ENCODE measurements at regions not wholly inside any gene's neighbourhood (a gene's known extent, or its start where the extent isn't known, plus 50 kb on each side); places are given as distances from the start of the nearest gene placed in this dataset.
A peak's percentile ranks its signal among the peaks of the same experiment; 100 is the strongest.
"Not testable (repeated sequence)": the region's sequence is repeated elsewhere in the genome, so short reads cannot be mapped to it uniquely, and the experiment has no call there.

DNA sequence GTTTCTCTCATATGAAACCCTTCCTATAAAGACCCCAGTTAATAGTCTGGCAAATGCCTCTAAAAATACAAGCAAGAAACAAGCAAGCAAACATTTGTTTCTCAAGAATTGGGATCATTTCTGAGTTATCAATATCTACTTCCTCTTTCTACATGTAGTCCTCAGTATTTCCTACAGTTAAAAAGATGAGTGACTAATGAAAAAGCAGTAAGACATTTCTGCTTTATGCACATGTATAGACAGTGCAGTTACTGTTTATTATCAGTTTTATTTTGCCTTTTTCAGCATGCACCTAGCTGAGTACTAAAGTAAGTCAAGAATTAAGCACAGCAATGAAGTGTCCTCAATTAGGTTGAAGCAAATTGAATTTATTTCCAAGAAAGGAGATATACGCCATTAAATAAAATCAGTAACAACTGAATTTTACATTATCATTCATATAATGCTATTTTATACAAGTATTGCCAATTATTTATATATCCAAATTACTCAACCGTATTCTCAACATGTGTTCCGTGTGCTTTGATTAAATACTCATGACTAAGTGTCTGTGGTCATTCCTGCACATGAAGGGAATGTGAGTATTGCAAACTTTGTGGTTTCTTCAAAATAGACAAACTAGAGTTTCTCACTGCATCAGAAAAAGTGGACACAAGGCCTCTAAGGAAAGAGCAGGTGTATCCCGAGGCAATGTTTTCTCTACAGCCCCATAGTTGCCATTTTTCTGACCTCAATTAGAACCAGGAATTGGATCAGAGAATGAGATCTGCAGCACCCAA is 159.3 kb upstream of the MARCKS start:
- no peak for DNase-seq

- no peak for DNase-seq
These were observed 157.9 kb upstream of the MARCKS start for GRCh38 chr6:113699239-113699638.

- DNase-seq = no peak
These were observed 155.4 kb upstream of the MARCKS start for GRCh38 chr6:113701552-113702254.

- DNase-seq = peak; percentile 28
These were observed 150.0 kb upstream of the MARCKS start for GRCh38 chr6:113707194-113707593.

GRCh38 chr6:113709936-113710509 is 147.1 kb upstream of the MARCKS start:
- DNase-seq = no peak

- DNase-seq = no peak
These were observed 143.5 kb upstream of the MARCKS start for GRCh38 chr6:113713665-113714064.

- DNase-seq = no peak
These were observed 138.6 kb upstream of the MARCKS start for GRCh38 chr6:113718588-113718987.

DNA sequence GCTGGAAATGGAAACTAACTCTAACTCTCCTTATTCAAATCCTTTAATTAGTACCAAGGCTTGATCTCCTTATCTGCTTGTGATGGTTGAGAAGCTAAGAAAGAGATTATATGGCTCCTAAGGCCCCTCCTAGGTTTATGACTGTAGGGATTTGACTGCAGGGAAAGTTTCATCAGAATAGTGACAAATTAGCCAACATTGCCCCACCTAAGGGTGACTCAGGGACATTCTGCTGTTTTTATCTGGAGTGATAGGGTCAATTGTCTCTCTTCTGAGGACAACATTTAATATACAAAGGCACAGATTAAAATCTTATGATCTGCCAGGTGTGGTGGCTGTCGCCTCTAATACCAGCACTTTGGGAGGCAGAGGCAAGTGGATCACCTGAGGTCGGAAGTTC is 138.1 kb upstream of the MARCKS start:
- DNase-seq = no peak

DNA sequence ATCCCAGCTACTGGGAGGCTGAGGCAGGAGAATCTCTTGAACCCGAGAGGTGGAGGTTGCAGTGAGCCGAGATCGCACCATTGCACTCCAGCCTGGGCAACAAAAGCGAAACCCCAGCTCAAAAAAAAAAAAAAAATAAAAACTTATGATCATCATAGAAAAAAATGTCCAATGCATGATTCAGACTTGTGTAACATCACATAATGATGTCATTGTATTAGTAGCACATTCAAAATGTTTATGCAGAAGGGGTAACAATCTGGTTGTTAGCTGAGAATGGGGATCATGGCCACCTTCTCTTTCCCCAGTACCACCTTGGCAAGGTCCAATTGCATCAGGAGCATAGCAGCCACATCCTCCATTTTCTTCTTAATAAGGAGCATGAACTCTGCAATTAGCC is 137.6 kb upstream of the MARCKS start:
- no peak for DNase-seq

GRCh38 chr6:113723182-113723581 is 134.0 kb upstream of the MARCKS start:
- DNase-seq = no peak

- not testable (repeated sequence) for DNase-seq
These were observed 132.2 kb upstream of the MARCKS start for GRCh38 chr6:113724927-113725326.

DNA sequence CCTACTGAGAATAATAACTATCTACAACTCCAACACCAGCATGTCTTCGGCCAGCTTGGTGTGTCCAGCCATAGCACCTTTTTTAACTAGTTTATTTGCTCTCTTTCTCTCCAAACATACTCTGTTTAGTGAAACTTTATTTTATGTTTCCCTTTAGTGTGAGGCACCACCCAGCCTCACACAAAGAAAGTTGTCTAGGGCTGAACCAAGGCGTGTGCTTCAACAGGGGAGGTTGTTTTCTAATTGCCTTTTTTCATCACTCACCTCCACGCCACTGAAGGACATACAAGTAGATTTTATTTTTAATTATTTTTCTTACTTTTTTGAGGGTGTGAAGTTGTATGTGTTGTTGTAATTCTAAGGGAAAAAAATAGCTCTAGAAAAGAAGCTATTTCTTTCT is 125.6 kb upstream of the MARCKS start:
- DNase-seq = no peak

GRCh38 chr6:113732384-113732966 is 124.7 kb upstream of the MARCKS start:
- DNase-seq = peak; percentile 96

- peak; percentile 28 for DNase-seq
These were observed 123.8 kb upstream of the MARCKS start for GRCh38 chr6:113733381-113733780.

GRCh38 chr6:113734982-113735381 is 122.2 kb upstream of the MARCKS start:
- DNase-seq = no peak

DNA sequence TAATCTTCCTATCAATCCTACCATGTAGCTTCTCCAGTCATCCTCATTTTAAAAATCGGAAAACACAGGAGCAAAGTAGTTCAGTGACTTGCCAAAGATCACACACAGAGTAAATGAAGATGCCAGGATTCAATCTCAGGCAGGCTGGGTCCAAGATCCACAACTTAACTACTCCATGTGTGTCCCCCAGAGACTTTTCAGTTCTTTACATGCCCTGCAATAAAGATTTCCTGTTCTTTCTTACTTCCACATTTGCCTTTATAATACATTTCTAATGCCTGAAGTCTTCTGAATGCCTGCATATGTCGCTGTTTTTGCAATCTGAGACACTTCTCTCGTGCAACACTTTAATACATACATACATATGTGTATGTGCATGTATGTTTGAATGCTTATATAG is 121.7 kb upstream of the MARCKS start:
- DNase-seq = no peak

GRCh38 chr6:113736978-113737377 is 120.2 kb upstream of the MARCKS start:
- DNase-seq = no peak

DNA sequence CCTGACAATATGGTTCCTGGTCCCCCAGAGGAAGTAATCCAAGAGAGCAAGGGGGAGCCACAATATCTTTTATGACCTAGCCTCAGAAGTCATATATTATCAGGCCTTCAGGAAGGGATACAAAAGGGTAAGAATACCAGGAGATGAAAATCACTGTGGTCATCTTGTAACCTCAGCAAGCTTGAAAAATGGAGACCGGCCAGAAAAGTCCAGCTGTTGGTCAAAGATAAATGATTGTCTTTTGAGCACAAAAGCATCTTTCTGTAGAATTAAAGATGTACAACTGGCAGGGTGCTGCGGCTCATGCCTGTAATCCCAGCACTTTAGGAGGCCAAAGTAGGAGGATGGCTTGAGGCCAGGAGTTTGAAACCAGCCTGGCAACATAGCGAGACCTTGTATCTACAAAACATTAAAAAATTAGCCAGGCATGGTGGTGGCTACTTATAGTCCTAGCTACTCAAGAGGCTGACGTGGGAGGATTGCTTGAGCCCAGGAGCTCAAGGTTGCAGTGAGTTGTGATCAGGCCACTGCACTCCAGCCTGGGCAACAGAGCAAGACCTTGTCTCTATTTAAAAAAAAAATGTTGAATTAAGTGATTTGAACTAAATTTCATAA is 118.0 kb upstream of the MARCKS start:
- DNase-seq = no peak

DNA sequence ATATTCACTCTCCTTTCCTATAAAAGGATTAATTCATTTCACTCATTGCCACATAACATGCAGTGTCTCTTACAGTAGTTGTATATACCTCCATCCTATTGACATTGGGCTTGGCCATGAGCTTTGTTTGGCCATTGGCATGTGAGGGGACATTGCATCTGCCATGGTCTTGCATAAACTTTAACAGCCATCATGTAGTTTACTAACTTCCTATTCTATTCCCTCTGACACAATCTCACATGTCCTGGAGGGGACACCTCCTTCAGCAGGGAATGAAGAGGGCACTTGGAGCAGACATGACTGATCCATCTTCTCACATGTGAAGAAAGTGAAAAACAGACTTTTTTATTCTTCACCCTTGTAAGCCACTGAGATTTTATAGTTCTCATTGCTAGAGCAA is 115.5 kb upstream of the MARCKS start:
- no peak for DNase-seq

- peak; percentile 45 for DNase-seq
These were observed 114.8 kb upstream of the MARCKS start for GRCh38 chr6:113742342-113742741.

GRCh38 chr6:113744861-113745260 is 112.3 kb upstream of the MARCKS start:
- no peak for DNase-seq

GRCh38 chr6:113750151-113750855 is 106.8 kb upstream of the MARCKS start:
- DNase-seq = no peak

- no peak for DNase-seq
These were observed 102.9 kb upstream of the MARCKS start for GRCh38 chr6:113754291-113754690.

Measured in NCI-H2171 treated with DMSO at 0.1 percent for 48 hours (cell line).